MV-4-11 (cell line): ENCODE measurements at regions not wholly inside any gene's neighbourhood (a gene's known extent, or its start where the extent isn't known, plus 50 kb on each side); places are given as distances from the start of the nearest gene placed in this dataset.

Experiments used
- DNase-seq: peaks from one replicate; lab custom pipeline; 2025; lab: John Stamatoyannopoulos, UW

DNA sequence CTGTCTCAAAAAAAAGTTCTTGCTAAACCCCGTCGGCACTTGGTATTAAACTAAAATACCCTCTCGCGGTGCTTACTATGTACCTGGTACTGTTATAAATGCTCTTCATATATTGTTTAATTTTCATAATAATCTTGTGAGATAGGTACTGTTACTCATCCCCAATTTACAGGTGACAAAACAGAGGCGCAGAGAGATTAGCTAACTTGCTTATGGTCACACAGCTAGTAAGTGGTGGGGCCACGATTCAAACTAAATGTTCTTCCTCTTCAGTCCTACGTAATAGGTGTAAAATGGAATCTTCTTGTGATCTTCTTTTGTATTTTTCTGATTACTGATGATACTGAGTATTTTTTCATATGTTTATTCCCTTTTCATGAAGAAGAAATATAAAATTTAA, 51.3 kb downstream of the TET3 start:
- no peak for DNase-seq

DNA sequence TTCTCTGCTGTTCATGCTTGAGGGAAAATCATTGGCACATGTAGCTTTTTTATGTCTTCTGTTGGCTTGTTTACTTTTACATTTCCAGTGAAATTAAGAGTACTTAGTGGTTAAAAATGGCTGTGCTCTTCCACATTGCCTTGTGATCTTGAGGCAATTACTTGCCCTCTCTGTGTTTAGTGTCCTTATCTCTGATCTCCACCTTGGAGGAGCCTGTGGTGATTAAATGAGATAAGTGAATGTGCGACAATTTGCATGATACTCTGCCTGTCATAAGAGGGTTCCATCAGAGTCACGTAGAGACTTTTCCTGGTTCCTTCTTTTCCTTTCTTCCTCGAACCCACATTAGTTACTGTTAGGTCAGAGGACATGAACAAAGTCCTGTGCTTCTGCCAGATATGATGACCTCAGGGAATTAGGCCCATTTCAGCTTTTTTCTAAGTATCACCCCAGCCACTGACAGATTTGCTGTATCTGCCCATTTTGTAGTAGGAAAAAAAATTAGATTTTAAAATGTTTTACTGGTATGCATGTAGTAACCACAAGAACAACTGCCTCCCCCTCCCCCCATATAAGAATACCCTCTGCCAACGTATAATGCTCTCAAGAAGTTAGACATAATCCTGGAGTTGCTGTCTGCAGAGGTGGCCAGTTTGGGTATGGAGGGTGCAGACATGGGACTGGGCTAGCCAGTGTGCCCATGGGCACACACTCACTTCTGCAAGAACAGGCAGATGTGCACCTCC, 51.9 kb downstream of the TET3 start:
- no peak for DNase-seq

DNA sequence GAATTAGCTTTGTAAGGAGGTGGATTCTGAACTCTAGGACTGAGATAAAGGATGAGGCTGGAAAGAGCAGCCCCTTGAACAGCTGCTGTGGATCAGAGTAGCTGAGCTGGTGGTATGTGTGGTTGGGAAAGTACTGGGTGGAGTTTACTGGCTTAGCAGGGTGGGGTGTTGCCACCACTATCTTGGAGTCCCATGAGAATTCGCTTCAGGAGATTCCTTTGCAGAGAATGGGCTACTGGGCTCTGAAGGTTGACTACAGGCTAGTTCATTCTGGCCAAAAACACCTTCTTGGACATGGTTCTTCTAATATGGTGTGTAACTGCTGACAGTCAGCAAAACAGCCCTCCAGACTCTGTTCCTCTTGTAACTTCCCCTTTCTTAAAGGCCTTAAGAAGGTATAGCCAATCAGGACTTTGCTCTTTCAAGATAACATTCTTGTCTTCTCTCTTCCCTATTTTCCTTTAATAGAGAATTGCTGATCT, 52.7 kb downstream of the TET3 start:
- DNase-seq, result peak; percentile 97

DNA sequence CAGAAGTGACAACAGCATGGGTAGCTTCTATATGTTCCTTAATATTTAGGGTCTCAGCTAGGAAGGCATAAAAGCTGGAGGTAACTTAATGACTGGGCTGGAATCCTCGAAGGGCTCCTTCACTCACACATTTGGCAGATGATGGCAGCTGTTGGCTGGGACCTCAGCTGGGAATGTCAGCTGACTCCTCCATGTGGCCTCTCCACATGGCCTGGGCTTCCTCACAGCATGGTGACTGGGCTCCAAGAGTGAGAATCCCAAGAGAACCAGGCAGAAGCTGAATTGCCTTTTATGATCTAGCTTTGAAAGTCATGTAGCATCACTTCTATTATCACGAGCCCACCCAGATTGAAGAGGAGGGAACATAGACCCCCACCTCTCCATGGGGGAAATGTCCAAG, 54.9 kb downstream of the TET3 start:
- DNase-seq, result no peak

DNA sequence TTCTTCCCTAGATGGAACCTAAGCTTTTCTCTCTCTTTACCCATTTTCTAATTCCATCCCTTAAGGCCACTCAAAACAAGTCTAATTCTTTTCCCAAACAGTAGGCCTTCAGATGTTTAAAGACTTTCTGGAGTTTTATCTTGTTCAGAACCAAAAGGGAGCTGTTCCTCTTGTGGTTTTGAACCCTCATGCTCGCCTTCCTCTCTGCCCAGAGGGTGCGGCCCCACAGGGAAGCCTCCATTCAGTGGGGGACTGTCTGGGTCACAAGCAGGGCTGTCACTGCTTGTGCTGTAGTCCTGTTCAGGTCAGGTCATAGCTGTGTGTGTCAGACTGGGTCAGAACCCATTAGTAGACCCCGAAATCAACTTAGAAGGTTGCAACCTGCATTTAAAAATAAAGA, 56.5 kb downstream of the TET3 start:
- peak; percentile 58 for DNase-seq

DNA sequence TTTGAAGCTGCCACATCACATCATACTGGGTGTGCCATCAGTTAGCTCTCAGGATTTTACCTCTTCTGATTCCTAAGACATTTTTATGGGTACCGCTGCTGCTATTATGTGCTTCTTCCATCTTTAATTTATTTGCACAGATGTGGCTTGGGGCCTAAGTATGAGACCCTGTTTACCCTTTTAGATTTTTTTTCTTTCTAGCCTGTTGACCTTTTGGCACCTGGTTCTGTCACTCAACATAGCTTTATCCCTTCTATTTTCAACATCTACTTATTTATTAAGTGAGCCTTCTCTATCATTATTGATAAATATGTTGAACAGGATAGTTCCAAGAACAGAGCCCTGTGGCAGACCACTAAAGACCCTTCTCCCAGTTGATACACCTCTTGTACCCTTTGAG, 57.0 kb downstream of the TET3 start:
- DNase-seq, result no peak

DNA sequence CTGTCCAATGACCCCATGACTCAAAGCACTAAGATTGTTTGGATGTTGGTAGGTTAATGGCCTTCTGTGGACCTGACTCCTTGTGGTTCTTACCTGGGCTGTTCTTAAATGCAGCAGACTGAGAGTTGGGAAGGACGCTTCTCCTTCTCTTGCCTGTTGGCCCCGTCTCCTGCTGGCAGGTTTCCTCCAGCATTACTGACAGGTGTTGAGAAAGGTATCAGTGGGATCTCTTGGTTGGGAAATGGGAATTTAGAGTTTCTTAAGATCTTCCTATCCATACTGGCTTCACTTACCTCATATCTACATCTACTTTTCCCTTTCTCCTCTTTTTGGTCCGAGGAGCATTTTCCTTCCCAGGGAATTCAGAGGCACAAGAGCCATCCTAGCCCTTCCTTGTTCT, 57.9 kb downstream of the TET3 start:
- no peak for DNase-seq

DNA sequence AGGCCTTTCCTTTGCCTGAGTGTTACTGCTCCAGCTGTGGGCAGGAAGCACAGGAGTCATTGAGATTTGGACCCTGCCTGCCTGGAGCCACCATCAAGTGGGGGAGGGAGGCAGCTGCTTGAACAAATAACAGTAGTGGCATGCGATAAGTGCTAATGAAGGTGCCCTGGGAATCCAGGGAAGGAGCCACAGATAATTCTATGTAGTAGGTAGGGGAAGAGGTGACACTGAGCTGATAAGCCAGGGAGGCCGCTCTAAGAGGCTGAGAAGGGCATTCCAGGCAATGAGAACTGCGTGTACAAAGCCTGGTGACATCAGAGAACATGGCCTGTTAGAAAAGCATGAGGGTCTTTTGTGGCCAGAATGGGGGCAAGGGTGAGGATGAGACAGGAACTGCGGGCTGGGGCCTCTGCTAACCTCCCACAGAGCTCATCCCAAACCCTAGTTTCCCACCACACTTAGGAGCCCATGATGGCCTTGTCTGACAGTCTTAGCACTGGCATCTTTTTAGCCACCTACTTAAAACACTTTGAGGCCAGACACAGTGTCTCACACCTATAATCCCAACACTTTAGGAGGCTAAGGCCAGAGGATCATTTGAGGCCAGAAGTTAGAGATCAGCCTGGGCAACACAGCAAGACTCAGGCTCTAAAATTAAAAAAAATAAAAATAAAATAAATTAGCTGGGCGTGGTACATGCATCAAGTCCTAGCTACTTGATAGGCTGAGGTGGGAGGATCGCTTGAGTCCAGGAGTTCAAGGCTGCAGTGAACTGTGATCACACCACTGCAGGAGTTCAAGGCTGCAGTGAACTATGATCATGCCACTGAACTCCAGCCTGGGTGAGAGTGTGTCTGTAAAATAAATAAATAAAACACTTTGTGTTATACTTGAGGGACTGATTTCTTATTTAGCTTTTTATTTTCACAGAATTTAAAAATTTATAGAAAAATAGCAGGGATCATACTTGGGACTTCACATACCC, 58.9 kb downstream of the TET3 start:
- no peak for DNase-seq

DNA sequence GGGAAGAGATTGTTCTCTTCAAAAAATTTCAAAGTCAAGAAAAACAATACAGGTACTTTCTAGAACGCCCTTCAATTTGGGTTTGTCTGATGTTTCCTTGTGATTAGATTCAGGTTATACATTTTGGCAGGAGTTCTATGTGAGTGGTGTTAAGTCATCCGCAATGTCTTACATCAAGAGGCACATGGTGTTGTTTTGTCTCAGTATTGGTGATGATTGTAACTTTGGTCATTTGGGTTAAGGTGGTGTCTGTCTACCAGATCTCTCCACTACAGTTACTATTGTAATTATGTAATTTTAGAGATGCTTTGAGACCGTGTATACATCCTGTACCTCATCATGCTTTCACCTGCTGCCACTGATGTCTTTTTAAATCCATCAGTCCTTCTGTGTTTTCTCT, 60.3 kb downstream of the TET3 start:
- DNase-seq, result no peak

DNA sequence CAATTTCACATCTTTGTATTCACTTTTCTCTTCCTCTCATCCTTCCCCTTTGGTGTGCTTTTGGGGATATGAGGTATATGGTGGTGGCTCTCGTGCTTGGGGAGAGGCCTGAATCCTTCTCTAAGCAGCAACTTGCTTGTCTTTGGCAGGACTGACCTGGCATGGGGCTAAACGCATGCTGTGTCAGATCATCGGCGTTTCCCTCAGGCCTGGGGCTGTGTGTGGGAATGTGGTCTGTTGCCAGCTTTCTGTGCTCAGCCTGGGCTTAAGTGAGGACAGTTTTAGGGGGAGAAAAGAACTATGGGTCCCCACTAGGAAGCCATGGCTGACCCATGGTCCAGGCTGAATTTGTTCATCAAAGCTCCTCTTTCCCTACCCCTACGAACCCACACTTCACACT, 60.7 kb downstream of the TET3 start:
- DNase-seq, result no peak

DNA sequence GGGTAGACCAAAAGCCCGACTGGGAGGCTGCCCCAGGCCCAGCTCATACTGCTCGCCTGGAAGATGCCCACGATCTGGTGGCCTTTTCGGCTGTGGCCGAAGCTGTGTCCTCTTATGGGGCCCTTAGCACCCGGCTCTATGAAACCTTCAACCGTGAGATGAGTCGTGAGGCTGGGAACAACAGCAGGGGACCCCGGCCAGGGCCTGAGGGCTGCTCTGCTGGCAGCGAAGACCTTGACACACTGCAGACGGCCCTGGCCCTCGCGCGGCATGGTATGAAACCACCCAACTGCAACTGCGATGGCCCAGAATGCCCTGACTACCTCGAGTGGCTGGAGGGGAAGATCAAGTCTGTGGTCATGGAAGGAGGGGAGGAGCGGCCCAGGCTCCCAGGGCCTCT, 61.7 kb downstream of the TET3 start:
- DNase-seq, result no peak

DNA sequence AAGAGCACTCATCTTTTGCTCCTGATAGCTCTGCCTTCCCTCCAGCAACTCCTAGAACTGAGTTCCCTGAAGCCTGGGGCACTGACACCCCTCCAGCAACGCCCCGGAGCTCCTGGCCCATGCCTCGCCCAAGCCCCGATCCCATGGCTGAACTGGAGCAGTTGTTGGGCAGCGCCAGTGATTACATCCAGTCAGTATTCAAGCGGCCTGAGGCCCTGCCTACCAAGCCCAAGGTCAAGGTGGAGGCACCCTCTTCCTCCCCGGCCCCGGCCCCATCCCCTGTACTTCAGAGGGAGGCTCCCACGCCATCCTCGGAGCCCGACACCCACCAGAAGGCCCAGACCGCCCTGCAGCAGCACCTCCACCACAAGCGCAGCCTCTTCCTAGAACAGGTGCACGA, 62.4 kb downstream of the TET3 start:
- no peak for DNase-seq

DNA sequence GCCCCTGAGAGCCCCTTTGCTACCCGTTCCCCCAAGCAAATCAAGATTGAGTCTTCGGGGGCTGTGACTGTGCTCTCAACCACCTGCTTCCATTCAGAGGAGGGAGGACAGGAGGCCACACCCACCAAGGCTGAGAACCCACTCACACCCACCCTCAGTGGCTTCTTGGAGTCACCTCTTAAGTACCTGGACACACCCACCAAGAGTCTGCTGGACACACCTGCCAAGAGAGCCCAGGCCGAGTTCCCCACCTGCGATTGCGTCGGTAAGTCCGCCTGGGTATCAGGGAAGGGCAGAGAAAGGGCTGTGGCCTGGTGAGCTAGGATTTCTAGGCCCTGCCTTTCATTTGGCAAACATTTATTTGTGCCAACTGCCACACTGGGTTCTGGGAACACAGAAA, 63.4 kb downstream of the TET3 start:
- no peak for DNase-seq

DNA sequence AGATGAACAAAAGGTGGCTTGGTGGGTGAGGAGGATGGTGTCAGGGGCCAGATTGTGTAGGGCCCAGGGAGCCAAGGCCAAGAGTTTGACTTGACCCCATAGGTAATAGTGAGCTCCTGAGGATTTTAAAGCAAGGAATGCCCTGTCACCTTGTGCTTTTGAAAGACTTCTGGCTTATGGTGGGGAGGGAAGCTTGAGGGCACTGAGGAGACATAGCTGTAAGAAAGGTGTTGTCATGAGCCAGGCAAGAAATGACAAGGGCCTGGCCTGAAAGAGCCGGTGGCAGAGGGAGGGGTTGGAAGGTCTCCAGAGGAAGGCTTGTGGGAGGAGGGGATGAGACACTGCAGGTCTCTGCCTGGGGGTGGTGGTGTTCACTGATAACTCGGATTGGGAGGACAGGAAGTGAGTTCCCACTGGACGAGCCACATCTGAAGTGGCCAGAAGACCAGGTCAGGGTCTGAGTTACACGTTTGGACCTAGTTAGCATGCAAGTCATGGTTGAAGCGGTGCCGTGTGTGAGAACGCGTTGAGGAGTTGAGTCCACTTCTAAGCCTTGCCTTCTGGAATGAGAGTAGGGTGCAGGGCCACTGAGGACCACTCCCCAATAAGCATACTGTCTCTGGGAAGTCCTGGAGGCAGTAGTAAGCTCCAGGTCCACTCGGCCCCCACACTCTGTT, 64.3 kb downstream of the TET3 start:
- DNase-seq, result no peak

DNA sequence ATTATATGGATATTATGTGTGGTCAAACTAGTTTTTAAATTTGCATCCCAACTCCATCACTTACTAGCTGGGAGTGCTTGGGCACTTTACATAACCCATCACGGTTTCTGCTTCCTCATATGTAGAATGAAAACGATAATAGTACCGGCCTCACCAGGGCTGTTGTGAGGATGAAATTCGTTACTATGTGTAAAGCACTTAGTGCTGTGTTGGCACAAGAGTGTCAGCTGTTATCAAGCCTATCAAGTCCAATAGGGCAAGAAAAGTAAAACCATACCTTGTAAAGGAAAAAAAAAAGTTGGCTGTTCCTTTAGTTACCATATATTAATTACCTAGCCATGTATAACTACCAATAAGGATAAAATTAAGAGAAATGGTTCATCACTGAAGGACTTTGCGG, 65.4 kb downstream of the TET3 start:
- no peak for DNase-seq

DNA sequence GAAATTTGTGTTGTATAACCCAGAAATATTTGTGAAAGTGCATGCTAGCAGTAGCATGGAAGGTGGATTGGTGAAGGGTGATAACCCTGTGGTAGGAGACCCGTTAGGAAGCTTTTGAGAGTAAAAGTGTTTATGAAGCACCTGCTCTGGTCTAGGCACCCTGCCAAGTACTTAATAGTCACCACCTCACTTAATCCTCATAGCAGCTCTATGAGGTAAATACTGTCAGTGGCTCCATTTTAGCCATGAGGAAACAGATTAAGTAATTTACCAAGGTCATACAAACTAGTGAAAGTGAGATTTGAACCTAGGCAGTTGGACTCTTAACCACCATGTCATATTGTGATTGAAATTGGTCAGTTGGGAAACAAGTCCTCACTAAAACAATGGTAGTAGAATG, 66.8 kb downstream of the TET3 start:
- no peak for DNase-seq

DNA sequence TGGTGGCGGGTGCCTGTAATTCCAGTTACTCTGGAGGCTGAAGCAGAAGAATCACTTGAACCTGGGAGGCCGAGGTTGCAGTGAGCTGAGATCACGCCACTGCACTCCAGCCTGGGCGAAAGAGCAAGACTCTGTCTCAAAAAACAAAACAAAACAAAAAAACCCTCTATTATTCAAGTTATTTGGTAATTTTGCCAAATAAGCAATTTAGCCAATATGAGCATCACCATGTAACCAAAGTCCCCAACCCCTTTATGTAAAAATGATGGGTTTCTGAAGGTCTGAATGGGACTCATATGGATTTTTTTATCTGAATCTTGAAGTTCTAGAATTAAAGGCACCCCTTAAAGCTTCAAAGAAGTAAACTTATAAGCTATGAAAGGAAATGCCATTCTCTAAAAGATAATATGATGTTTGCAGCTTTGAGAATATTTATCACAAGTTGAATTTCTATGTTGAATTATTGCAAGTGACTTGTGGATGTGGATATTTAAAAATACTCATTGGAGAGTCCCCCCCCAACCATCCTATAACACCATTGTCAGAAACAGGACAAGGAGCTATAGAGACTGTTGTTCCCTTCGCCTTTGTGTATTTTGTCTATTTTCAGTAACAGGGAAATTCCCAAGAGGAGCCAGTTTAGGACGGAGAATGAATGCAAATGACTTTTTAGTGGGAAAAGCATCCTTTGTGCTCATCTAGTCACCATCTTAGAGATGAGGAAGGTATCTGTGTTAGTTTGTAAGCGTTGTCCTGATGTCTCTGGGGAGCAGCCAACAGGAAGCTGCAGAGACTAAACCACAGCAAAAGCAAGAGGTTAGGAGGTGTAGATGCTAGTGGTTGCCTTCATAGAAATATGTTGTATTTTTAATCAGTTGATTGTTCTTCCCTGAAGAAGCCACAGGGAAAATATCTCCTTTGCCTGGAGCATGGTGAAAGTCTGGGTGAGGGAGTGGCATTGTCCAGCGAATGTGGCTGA, 68.3 kb downstream of the TET3 start:
- DNase-seq, result no peak

DNA sequence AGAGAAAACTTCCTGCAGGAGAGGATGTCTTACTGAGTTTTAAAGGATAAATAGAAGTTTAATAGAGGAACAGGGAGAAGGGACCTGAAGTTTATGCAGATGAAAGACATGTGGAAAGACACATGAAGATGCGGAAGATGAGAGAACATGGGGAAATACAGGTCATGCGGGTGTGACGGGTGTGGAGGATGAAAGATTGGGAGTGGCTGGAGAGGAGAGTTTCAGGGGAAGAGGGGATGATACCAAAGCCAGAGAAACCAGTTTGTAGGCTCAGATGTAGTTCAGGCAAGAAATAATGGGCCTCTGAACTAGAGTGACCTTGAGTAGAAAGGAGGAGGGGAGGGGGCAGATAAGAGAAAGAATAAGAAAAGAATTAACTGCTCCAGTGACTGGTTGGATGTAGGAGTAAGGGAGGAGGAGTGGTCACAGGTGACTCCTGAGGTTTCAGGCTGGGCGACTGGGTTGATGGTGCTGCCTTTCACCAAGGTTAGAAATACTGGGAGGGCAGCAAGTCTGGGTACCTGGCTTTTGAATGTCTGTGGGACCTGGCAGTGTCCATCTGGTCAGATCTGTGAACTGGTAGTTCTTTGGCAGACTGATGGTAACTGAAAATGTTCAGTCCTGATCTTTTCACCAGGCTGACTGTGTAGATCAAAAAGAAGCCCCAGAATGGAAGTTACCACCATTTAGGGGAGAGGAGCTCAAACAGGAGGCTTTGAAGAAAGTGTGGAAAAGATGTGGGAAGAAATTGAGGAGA, 69.4 kb downstream of the TET3 start:
- DNase-seq, result no peak

DNA sequence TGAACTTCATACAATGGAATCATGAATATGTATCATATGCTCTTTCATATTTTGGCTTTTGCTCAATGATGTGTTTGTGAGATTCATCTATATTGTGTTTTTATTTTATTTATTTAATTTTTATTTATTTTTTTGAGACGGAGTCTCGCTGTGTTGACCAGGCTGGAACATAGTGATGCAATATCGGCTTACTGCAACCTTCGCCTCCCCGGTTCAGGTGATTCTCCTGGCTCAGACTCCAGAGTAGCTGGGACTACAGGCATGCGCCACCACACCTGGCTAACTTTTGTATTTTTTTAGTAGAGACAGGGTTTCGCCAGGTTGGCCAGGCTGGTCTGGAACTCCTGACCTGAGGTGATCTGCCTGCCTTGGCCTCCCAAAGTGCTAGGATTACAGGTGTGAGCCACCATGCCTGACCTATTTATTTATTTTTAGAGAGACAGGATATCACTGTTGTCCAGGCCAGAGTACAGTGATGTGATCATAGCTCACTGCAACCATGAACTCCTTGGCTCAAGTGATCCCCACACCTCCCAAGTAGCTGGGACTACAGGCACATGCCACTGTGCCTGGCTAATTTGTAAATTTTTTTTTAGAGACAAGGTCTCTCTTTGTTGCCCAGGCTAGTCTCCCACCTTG, 74.5 kb downstream of the TET3 start:
- DNase-seq, result no peak

DNA sequence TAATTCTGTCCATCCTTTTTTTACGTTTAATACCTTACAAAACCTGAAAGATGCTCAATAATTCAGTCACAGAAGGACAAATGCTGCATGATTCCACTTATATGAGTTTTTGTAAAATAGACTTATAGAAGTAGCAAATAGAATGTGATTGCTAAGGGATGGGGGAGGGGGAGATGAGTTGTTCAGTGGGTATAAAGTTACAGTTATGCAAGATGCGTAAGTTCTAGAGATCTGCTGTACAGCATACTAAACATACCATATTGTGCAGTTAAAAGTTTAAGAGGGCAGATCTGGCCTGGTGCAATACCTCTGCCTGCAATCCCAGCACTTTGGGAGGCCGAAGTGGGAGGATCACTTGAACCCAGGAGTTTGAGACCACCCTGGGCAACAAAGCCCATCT, 78.8 kb downstream of the TET3 start:
- DNase-seq, result no peak
